ENCODE measurements at regions not wholly inside any gene's neighbourhood (a gene's known extent, or its start where the extent isn't known, plus 50 kb on each side); places are given as distances from the start of the nearest gene placed in this dataset.

GRCh38 chr6:40066372-40066771 is 132.1 kb upstream of the MOCS1 start:
- no peaks in the 10 kb centered on the region for H3K79me2 ChIP-seq (replicated peaks; ENCODE audit: insufficient read depth, low read length)
- H3K27me3 ChIP-seq (ENCODE audit: insufficient read depth, low read depth, low read length): no peaks in the 10 kb centered on the region
- no peaks in the 10 kb centered on the region for H3K9me2 ChIP-seq (ENCODE audit: insufficient read depth, low read length)
- no peak overlapping the region for H3K27ac ChIP-seq (ENCODE audit: low read length)
- H3K9me3 ChIP-seq (ENCODE audit: low read length): peaks cover 7% of the 10 kb centered on the region
- no peak overlapping the region for H3K4me3 ChIP-seq (ENCODE audit: low read length)
- no peak for TF ChIP-seq POLR2AphosphoS5 (IDR thresholded peaks at IDR 0.05)
- no peak for TF ChIP-seq EZH2 (IDR thresholded peaks at IDR 0.05; ENCODE audit: borderline replicate concordance, insufficient read depth, low read length, poor library complexity, severe bottlenecking)
- TF ChIP-seq CTCF (IDR thresholded peaks at IDR 0.05; ENCODE audit: poor library complexity, severe bottlenecking): no peak
- TF ChIP-seq EP300 (conservative IDR thresholded peaks at IDR 0.05; ENCODE audit: poor library complexity, severe bottlenecking): no peak
- TF ChIP-seq RAD21 (conservative IDR thresholded peaks at IDR 0.05): no peak
- TF ChIP-seq MXI1 (conservative IDR thresholded peaks at IDR 0.05; ENCODE audit: poor library complexity, severe bottlenecking): no peak
- TF ChIP-seq SMC3 (conservative IDR thresholded peaks at IDR 0.05; ENCODE audit: poor library complexity): no peak
- no peak for TF ChIP-seq TAF1 (IDR thresholded peaks at IDR 0.05; ENCODE audit: low read depth)
- TF ChIP-seq REST (IDR thresholded peaks at IDR 0.05; ENCODE audit: borderline replicate concordance): no peak
- H4K20me1 ChIP-seq (ENCODE audit: insufficient read depth): no peaks in the 10 kb centered on the region
- H3K36me3 ChIP-seq (ENCODE audit: insufficient read depth, low read length): no peaks in the 10 kb centered on the region
- no peak overlapping the region for H3K9ac ChIP-seq (ENCODE audit: low read length)
- H2AFZ ChIP-seq (ENCODE audit: low read depth, low read length): no peak overlapping the region
- no peak overlapping the region for H3K4me2 ChIP-seq (ENCODE audit: low read length)
- H3F3A ChIP-seq (ENCODE audit: insufficient read depth, low read length, poor library complexity, severe bottlenecking): no peaks in the 10 kb centered on the region

GRCh38 chr6:40056865-40057264 is 122.6 kb upstream of the MOCS1 start:
- Histone ChIP-seq H3K4me3 (ENCODE audit: low read length) (no peak overlapping the region), H3K79me2 (replicated peaks; ENCODE audit: insufficient read depth, low read length) (no peaks in the 10 kb centered on the region), H3K9ac (ENCODE audit: low read length) (no peak overlapping the region), H3K4me2 (ENCODE audit: low read length) (no peak overlapping the region), H3K36me3 (ENCODE audit: insufficient read depth, low read length) (no peaks in the 10 kb centered on the region), H2AFZ (ENCODE audit: low read depth, low read length) (no peak overlapping the region), H3K9me2 (ENCODE audit: insufficient read depth, low read length) (no peaks in the 10 kb centered on the region), H3K9me3 (ENCODE audit: low read length) (no peaks in the 10 kb centered on the region), H3K27me3 (ENCODE audit: insufficient read depth, low read depth, low read length) (no peaks in the 10 kb centered on the region), H4K20me1 (ENCODE audit: insufficient read depth) (no peaks in the 10 kb centered on the region), H3F3A (ENCODE audit: insufficient read depth, low read length, poor library complexity, severe bottlenecking) (no peaks in the 10 kb centered on the region), H3K27ac (ENCODE audit: low read length) (no peak overlapping the region)
- TF ChIP-seq CTCF (IDR thresholded peaks at IDR 0.05; ENCODE audit: poor library complexity, severe bottlenecking) (no peak), MXI1 (conservative IDR thresholded peaks at IDR 0.05; ENCODE audit: poor library complexity, severe bottlenecking) (no peak), RAD21 (conservative IDR thresholded peaks at IDR 0.05) (no peak)

Measured in neural cell (in vitro differentiated cells).